Activated CD8-positive, alpha-beta memory T cell treated with anti-CD3 and anti-CD28 coated beads for 1 hour (primary cell): ENCODE measurements at regions not wholly inside any gene's neighbourhood (a gene's known extent, or its start where the extent isn't known, plus 50 kb on each side); places are given as distances from the start of the nearest gene placed in this dataset.
A peak's percentile ranks its signal among the peaks of the same experiment; 100 is the strongest.
"Not testable (repeated sequence)": the region's sequence is repeated elsewhere in the genome, so short reads cannot be mapped to it uniquely, and the experiment has no call there.

Source experiments
- DNase-seq, 2 donors: peaks; one replicate each; pipeline ENCODE4 v3.0.0-alpha.2; 2020; ENCODE audit warnings: low read depth in 1 of 2; ENCODE audit errors: extremely low read depth in 1 of 2

- no peak for DNase-seq
These were observed 90.7 kb downstream of the GADD45G start for GRCh38 chr9:89695441-89695891.

GRCh38 chr9:89695979-89696378, 91.2 kb downstream of the GADD45G start:
- DNase-seq, result not testable (repeated sequence)

GRCh38 chr9:89696780-89697179, 92.0 kb downstream of the GADD45G start:
- DNase-seq, result no peak

- DNase-seq, result no peak
These were observed 92.7 kb downstream of the GADD45G start for GRCh38 chr9:89697553-89697952.

GRCh38 chr9:89698411-89699005, 93.7 kb downstream of the GADD45G start:
- no peak for DNase-seq

- DNase-seq, result no peak
These were observed 94.8 kb downstream of the GADD45G start for GRCh38 chr9:89699646-89700045.

GRCh38 chr9:89701221-89701798, 96.5 kb downstream of the GADD45G start:
- peak; percentile 0 to 6 for DNase-seq

GRCh38 chr9:89702401-89702800, 97.6 kb downstream of the GADD45G start:
- no peak for DNase-seq

GRCh38 chr9:89705651-89706050, 100.8 kb downstream of the GADD45G start:
- no peak for DNase-seq

- DNase-seq, result no peak
These were observed 101.3 kb downstream of the GADD45G start for GRCh38 chr9:89706086-89706485.

GRCh38 chr9:89706731-89707191, 101.9 kb downstream of the GADD45G start:
- no peak for DNase-seq

- no peak for DNase-seq
These were observed 105.9 kb downstream of the GADD45G start for GRCh38 chr9:89710697-89711096.

GRCh38 chr9:89711866-89712265, 107.1 kb downstream of the GADD45G start:
- DNase-seq, result no peak

- DNase-seq, result no peak
These were observed 107.5 kb downstream of the GADD45G start for GRCh38 chr9:89712283-89712682.

- DNase-seq, result no peak
These were observed 109.5 kb downstream of the GADD45G start for GRCh38 chr9:89714321-89714720.

- no peak for DNase-seq
These were observed 110.6 kb downstream of the GADD45G start for GRCh38 chr9:89715318-89715858.

- no peak for DNase-seq
These were observed 111.1 kb downstream of the GADD45G start for GRCh38 chr9:89715881-89716280.

- DNase-seq, result no peak
These were observed 111.7 kb downstream of the GADD45G start for GRCh38 chr9:89716559-89716958.

GRCh38 chr9:89718176-89718575, 113.4 kb downstream of the GADD45G start:
- no peak for DNase-seq

GRCh38 chr9:89718651-89719050, 113.8 kb downstream of the GADD45G start:
- DNase-seq, result no peak

GRCh38 chr9:89719202-89719601, 114.4 kb downstream of the GADD45G start:
- DNase-seq, result no peak

- DNase-seq, result no peak
These were observed 115.9 kb downstream of the GADD45G start for GRCh38 chr9:89720696-89721175.
